ENCODE measurements at regions not wholly inside any gene's neighbourhood (a gene's known extent, or its start where the extent isn't known, plus 50 kb on each side); places are given as distances from the start of the nearest gene placed in this dataset.

DNA sequence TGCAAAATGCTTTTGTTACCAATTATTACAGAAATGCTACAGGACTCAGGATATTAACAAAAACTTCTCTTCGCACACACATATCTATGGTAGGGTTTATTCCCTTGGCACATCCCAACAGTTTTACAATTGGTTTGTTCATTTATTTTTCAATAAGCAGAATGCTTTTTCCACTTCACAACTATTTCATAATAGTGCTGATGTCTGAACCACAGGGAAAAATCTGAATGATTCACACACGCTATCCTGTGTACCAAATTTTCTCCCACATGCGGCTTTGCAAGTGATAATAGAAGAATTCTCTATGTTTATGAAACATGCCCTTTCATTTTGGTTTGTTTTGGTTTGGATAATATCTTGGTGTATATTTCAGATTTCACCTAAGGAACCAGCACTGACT, 725.7 kb upstream of the TENM3 start:
- TF ChIP-seq, protein P1, sequence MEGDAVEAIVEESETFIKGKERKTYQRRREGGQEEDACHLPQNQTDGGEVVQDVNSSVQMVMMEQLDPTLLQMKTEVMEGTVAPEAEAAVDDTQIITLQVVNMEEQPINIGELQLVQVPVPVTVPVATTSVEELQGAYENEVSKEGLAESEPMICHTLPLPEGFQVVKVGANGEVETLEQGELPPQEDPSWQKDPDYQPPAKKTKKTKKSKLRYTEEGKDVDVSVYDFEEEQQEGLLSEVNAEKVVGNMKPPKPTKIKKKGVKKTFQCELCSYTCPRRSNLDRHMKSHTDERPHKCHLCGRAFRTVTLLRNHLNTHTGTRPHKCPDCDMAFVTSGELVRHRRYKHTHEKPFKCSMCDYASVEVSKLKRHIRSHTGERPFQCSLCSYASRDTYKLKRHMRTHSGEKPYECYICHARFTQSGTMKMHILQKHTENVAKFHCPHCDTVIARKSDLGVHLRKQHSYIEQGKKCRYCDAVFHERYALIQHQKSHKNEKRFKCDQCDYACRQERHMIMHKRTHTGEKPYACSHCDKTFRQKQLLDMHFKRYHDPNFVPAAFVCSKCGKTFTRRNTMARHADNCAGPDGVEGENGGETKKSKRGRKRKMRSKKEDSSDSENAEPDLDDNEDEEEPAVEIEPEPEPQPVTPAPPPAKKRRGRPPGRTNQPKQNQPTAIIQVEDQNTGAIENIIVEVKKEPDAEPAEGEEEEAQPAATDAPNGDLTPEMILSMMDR (IDR thresholded peaks at IDR 0.05), result no peak
- TF ChIP-seq POLR2AphosphoS5 (IDR thresholded peaks at IDR 0.05) (no peak), EP300 (IDR thresholded peaks at IDR 0.05) (no peak), POLR2A (IDR thresholded peaks at IDR 0.05; ENCODE audit: low read depth) (no peak)

Data from esophagus muscularis mucosa (tissue), 4 donors.